ENCODE measurements at regions not wholly inside any gene's neighbourhood (a gene's known extent, or its start where the extent isn't known, plus 50 kb on each side); places are given as distances from the start of the nearest gene placed in this dataset.

DNA sequence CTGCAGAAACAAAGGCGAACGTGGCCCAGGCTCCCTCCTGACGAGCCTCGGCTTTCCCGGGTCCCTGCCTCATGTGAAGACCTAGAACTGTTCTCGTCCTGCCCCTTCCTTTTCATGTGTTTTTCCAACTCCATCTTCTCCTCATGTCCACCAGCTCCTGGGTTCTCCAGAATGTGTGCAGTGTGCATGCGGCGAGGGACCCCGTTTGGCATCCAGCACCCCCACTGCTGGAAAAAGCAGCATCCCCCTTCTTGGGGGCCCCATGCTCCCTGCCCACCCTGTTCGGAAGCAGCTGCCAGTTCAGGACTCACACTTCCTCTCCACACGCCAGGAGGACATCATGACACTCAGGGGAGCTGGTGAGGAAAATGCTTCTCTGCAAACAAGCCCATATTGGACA, 313.5 kb downstream of the BRD1 start:
- TF ChIP-seq, protein P1, sequence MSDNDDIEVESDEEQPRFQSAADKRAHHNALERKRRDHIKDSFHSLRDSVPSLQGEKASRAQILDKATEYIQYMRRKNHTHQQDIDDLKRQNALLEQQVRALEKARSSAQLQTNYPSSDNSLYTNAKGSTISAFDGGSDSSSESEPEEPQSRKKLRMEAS (IDR thresholded peaks at IDR 0.05; ENCODE audit: low read depth, low read length): no peak
- no peak for TF ChIP-seq CTCF (IDR thresholded peaks at IDR 0.05; ENCODE audit: low read depth, low read length)
- no peak for TF ChIP-seq MYC (IDR thresholded peaks at IDR 0.05; ENCODE audit: low read depth, low read length)

All from NB4 (cell line).